OCI-LY7 (cell line): ENCODE measurements at regions not wholly inside any gene's neighbourhood (a gene's known extent, or its start where the extent isn't known, plus 50 kb on each side); places are given as distances from the start of the nearest gene placed in this dataset.

Source experiments
- BruUV-seq: library from RNA; stranded (reverse); fragments of 400-500 nt; replicated peaks from 2 replicates; lab custom pipeline; 2021; lab: Mats Ljungman, UMichigan
- CTCF ChIA-PET: fragments of 300-600 bp; sonication (Branson Sonifier 250); formaldehyde crosslinking; loops from one replicate; lab custom pipeline; 2022; ENCODE audit warnings: antibody characterized with exemption; ENCODE audit not compliant: unreplicated experiment; lab: Charles Lee
- POLR2A ChIA-PET: fragments of 300-600 bp; sonication (Branson Sonifier 250); formaldehyde crosslinking; loops from one replicate; lab custom pipeline; 2022; ENCODE audit warnings: antibody characterized with exemption; lab: Charles Lee
- DNase-seq: peaks from one replicate; pipeline ENCODE4 v3.0.0-alpha.2; 2015; ENCODE audit warnings: low spot score
- H2AFZ ChIP-seq: fragments of 200-600 bp; sonication (generic), shearing (Covaris generic); 2 replicates; pipeline ENCODE4 v1.6.1; 2014; ENCODE audit warnings: mild to moderate bottlenecking, antibody characterized with exemption, low read length, moderate library complexity
- H3K27ac ChIP-seq: fragments of 200-600 bp; sonication (generic); 2 replicates; pipeline ENCODE4 v1.5.1; 2014; ENCODE audit warnings: mixed run types, low read depth, mild to moderate bottlenecking, moderate library complexity, low read length, inconsistent platforms; ENCODE audit not compliant: poor library complexity, severe bottlenecking
- H3K36me3 ChIP-seq: fragments of 200-600 bp; sonication (generic); 2 replicates; pipeline ENCODE4 v1.6.1; 2014; ENCODE audit warnings: mild to moderate bottlenecking, antibody characterized with exemption, low read length, moderate library complexity, mixed read lengths; ENCODE audit not compliant: insufficient read depth
- H3K4me1 ChIP-seq: fragments of 200-600 bp; sonication (generic); 2 replicates; pipeline ENCODE4 v1.5.1; 2014; ENCODE audit warnings: mild to moderate bottlenecking, low read length; ENCODE audit not compliant: insufficient read depth, poor library complexity, severe bottlenecking
- H3K4me2 ChIP-seq: fragments of 200-600 bp; sonication (generic); 2 replicates; pipeline ENCODE4 v1.6.1; 2014; ENCODE audit warnings: mild to moderate bottlenecking, low read length
- H3K4me3 ChIP-seq: fragments of 200-600 bp; sonication (generic); 2 replicates; pipeline ENCODE4 v1.5.1; 2014; ENCODE audit warnings: mild to moderate bottlenecking, low read depth, low read length; ENCODE audit not compliant: poor library complexity, severe bottlenecking
- H3K79me2 ChIP-seq: fragments of 200-600 bp; sonication (generic); 2 replicates; pipeline ENCODE4 v1.6.1; 2016; ENCODE audit warnings: low read depth, mild to moderate bottlenecking, low read length, moderate library complexity, mixed read lengths; ENCODE audit not compliant: insufficient read depth
- H3K9me2 ChIP-seq: fragments of 200-600 bp; sonication (generic); 2 replicates; pipeline ENCODE4 v1.6.1; 2016; ENCODE audit warnings: mild to moderate bottlenecking, low read length, mixed read lengths; ENCODE audit not compliant: insufficient read depth
- H3K9me3 ChIP-seq: fragments of 200-600 bp; sonication (generic); 2 replicates; pipeline ENCODE4 v1.6.1; 2014; ENCODE audit warnings: mild to moderate bottlenecking, mixed run types, low read length, mixed read lengths
- H4K20me1 ChIP-seq: fragments of 200-600 bp; sonication (generic); 2 replicates; pipeline ENCODE4 v1.6.1; 2014; ENCODE audit warnings: mild to moderate bottlenecking, antibody characterized with exemption, low read length, moderate library complexity, mixed read lengths; ENCODE audit not compliant: insufficient read depth
- CTCF ChIP-seq: fragments of 200-600 bp; sonication (generic); conservative IDR thresholded peaks from 2 replicates; pipeline ENCODE4 v1.5.1; 2014; ENCODE audit warnings: mild to moderate bottlenecking, antibody characterized with exemption, low read length, moderate library complexity, mixed read lengths
- EZH2phosphoT487 ChIP-seq: fragments of 200-600 bp; sonication (generic); IDR thresholded peaks from 2 replicates; pipeline ENCODE4 v1.6.1; 2018; ENCODE audit warnings: low read depth, borderline replicate concordance, mild to moderate bottlenecking, mixed run types, antibody characterized with exemption, low read length, moderate library complexity, mixed read lengths
- intact Hi-C: fragments of 100-400 bp; cut with micrococcal nuclease; formaldehyde crosslinking; loops from one replicate; pipeline ENCODE4 v1.10.0; 2022; ENCODE audit not compliant: unreplicated experiment

GRCh38 chr13:72514146-72514545 lies 213.3 kb downstream of the MZT1 start:
- Histone ChIP-seq H2AFZ (no peak overlapping the region), H3K36me3 (no peaks in the 10 kb centered on the region), H3K27ac (no peak overlapping the region), H4K20me1 (no peaks in the 10 kb centered on the region), H3K79me2 (no peaks in the 10 kb centered on the region), H3K4me1 (no peaks in the 10 kb centered on the region), H3K4me2 (no peak overlapping the region), H3K4me3 (no peak overlapping the region), H3K9me3 (no peaks in the 10 kb centered on the region), H3K9me2 (no peaks in the 10 kb centered on the region)
- CTCF ChIA-PET = no interaction called here
- DNase-seq = no peak
- POLR2A ChIA-PET = interaction anchor here (0.7 to 0.8 kb wide), 2 partner anchors 11 to 18 kb away, joined by 3 read pairs; no protein-coding TSS in a partner anchor
- BruUV-seq = no TSS peak
- intact Hi-C loops = no loop called here
- TF ChIP-seq EZH2phosphoT487 = no peak
- TF ChIP-seq CTCF = no peak

- Histone ChIP-seq H3K4me2 (no peak overlapping the region), H3K9me2 (no peaks in the 10 kb centered on the region), H3K36me3 (no peaks in the 10 kb centered on the region), H3K27ac (no peak overlapping the region), H4K20me1 (no peaks in the 10 kb centered on the region), H2AFZ (no peak overlapping the region), H3K4me1 (no peaks in the 10 kb centered on the region), H3K9me3 (no peaks in the 10 kb centered on the region), H3K4me3 (no peak overlapping the region), H3K79me2 (no peaks in the 10 kb centered on the region)
- TF ChIP-seq EZH2phosphoT487 = no peak
- POLR2A ChIA-PET = interaction anchor here (0.6 kb wide), 1 partner anchor 626 kb away, joined by 3 read pairs; no protein-coding TSS in a partner anchor
- intact Hi-C loops = no loop called here
- no TSS peak for BruUV-seq
- CTCF ChIA-PET = no interaction called here
- DNase-seq = no peak
Measured at GRCh38 chr13:72508392-72508791, 219.0 kb downstream of the MZT1 start.

- H3K27ac ChIP-seq = no peak overlapping the region
- no peaks in the 10 kb centered on the region for H3K9me2 ChIP-seq
- no peaks in the 10 kb centered on the region for H3K79me2 ChIP-seq
- intact Hi-C loops = no loop called here
- no peaks in the 10 kb centered on the region for H3K9me3 ChIP-seq
- no TSS peak for BruUV-seq
- DNase-seq = no peak
- no peak overlapping the region for H3K4me2 ChIP-seq
- no peak overlapping the region for H2AFZ ChIP-seq
- no peaks in the 10 kb centered on the region for H3K36me3 ChIP-seq
- H3K4me1 ChIP-seq = no peaks in the 10 kb centered on the region
- ChIA-PET CTCF (no interaction called here), POLR2A (interaction anchor here (1.3 kb wide), 1 partner anchor 19 kb away, joined by 5 read pairs; no protein-coding TSS in a partner anchor)
- no peaks in the 10 kb centered on the region for H4K20me1 ChIP-seq
- H3K4me3 ChIP-seq = no peak overlapping the region
- TF ChIP-seq EZH2phosphoT487 = no peak
- no peak for TF ChIP-seq CTCF
Measured at GRCh38 chr13:72507416-72508199, 219.8 kb downstream of the MZT1 start.
